Karpas-422 (cell line): ENCODE measurements at regions not wholly inside any gene's neighbourhood (a gene's known extent, or its start where the extent isn't known, plus 50 kb on each side); places are given as distances from the start of the nearest gene placed in this dataset. TPM values are rescaled to one million over a fixed set of nuclear protein-coding genes. Genes with fewer than 3 reads are reported as not detected.

ENCODE experiments used
- DNase-seq: peaks from one replicate; pipeline ENCODE4 v3.0.0-alpha.2; 2015
- H2AFZ ChIP-seq: fragments of 200-600 bp; sonication (generic); 2 replicates; pipeline ENCODE4 v1.6.1; 2014; ENCODE audit warnings: antibody characterized with exemption, low read length, mixed read lengths
- H3K27ac ChIP-seq: fragments of 200-600 bp; sonication (generic); 2 replicates; pipeline ENCODE4 v1.5.1; 2014; ENCODE audit warnings: mild to moderate bottlenecking, low read length, moderate library complexity
- H3K27me3 ChIP-seq: fragments of 200-600 bp; sonication (generic); 2 replicates; pipeline ENCODE4 v1.6.1; 2014; ENCODE audit warnings: low read length, mixed read lengths
- H3K36me3 ChIP-seq: fragments of 200-600 bp; sonication (generic); 2 replicates; pipeline ENCODE4 v1.6.1; 2014; ENCODE audit warnings: low read length, mixed read lengths; ENCODE audit not compliant: insufficient read depth
- H3K4me1 ChIP-seq: fragments of 200-600 bp; sonication (generic); 2 replicates; pipeline ENCODE4 v1.6.1; 2014; ENCODE audit warnings: mild to moderate bottlenecking, low read length, mixed read lengths
- H3K4me2 ChIP-seq: fragments of 200-600 bp; sonication (generic); 2 replicates; pipeline ENCODE4 v1.6.1; 2014; ENCODE audit warnings: low read length, low read depth, mild to moderate bottlenecking; ENCODE audit not compliant: poor library complexity, severe bottlenecking
- H3K4me3 ChIP-seq: fragments of 200-600 bp; sonication (generic); 2 replicates; pipeline ENCODE4 v1.5.1; 2014; ENCODE audit warnings: mild to moderate bottlenecking, antibody characterized with exemption, low read length, mixed read lengths
- H3K79me2 ChIP-seq: fragments of 200-600 bp; sonication (generic); 2 replicates; pipeline ENCODE4 v1.6.1; 2014; ENCODE audit warnings: mild to moderate bottlenecking, low read length, mixed read lengths
- H3K9ac ChIP-seq: fragments of 200-600 bp; sonication (generic); 2 replicates; pipeline ENCODE4 v1.6.0; 2014; ENCODE audit warnings: low read length
- H3K9me2 ChIP-seq: fragments of 200-600 bp; sonication (generic), shearing (Covaris generic); replicated peaks from 2 replicates; pipeline ENCODE4 v1.6.0; 2014; ENCODE audit warnings: mild to moderate bottlenecking, low read length, moderate library complexity; ENCODE audit not compliant: insufficient read depth
- H3K9me3 ChIP-seq: fragments of 300-700, 200-600 bp; sonication (generic); 2 replicates; pipeline ENCODE4 v1.6.1; 2014; ENCODE audit warnings: low read length, mixed read lengths
- H4K20me1 ChIP-seq: fragments of 200-600 bp; sonication (generic); 2 replicates; pipeline ENCODE4 v1.6.1; 2014; ENCODE audit warnings: mild to moderate bottlenecking, antibody characterized with exemption, low read length, low read depth; ENCODE audit not compliant: insufficient read depth
- small RNA-seq: library from RNA; depleted of rRNA; stranded (forward); fragments of <200 nt; gene quantifications from one replicate; pipeline ENCODE3, GENCODE V24; 2014

DNA sequence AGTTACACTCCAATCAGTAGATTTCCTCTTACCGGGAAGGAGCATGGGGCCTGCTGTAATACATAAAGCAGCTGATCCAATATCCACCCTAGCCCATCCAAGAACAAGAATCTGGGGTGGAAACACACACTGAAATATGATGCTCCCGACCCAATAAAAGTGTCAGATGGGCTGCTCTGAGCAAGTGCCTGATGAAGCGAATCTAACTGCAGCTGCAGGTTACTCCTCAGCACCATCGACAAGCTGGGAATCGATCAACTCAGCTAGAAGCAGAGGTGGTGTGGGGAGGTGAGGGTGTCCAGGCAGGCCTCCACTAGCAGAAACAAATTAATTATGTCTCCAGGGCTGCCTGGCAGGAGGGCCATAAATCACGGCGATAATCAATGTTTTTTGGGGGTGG lies 64.0 kb upstream of the WSCD2 start:
- no peak for DNase-seq
- H3K9ac ChIP-seq, result no peak overlapping the region
- no peak overlapping the region for H3K4me3 ChIP-seq
- H2AFZ ChIP-seq, result no peak overlapping the region
- no peak overlapping the region for H3K27ac ChIP-seq
- no peaks in the 10 kb centered on the region for H3K4me1 ChIP-seq
- no peaks in the 10 kb centered on the region for H3K36me3 ChIP-seq
- H4K20me1 ChIP-seq, result no peaks in the 10 kb centered on the region
- no peak overlapping the region for H3K4me2 ChIP-seq
- no peaks in the 10 kb centered on the region for H3K9me3 ChIP-seq
- no peaks in the 10 kb centered on the region for H3K79me2 ChIP-seq
- H3K9me2 ChIP-seq, result no peaks in the 10 kb centered on the region
- no peaks in the 10 kb centered on the region for H3K27me3 ChIP-seq

DNA sequence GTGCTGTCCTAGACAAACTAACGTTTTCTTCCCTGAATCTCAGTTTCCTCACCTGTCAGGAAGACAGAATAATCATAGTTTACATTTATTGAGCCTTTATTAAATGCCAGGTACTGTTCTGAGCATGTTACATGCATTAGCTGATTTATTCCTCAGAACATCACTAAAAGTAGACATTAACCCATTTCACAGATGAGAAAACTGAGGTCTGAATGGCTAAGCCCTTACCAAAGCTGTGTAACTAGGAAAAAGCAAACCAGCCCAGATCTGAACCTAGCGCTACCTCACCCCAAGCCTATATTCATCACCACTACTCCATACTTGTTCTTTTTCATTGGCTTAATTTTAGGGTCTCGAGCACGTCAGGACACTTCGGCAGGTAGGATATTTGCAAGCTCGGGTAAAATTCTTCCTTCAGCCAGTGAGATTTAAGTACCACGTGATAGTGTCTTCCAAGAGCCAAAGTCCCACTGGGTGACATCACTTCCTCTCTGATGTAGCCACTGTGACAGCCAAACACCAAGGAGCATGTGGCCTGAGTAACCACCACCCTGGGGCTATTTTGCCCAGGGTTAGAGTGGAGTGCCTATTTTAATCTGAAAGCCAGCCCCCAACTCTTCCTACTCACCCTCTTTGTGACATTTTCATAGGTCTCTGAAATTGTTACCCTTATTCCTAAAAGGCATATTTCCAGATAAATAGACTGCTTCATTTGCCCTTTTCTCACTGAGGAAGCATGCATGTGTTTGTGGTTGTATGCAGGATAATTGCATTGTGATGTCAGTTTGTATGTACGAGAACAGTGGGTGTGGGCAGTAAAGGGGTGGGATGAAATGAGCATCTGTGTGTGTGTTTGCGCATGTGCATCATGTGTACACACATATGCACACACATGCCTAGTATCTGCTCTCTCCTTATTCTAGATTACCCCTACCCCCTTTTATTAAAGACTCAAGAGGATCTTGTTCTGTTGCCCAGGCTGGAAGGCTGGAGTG lies 62.2 kb upstream of the WSCD2 start:
- Histone ChIP-seq H3K4me3 (no peak overlapping the region), H3K79me2 (no peaks in the 10 kb centered on the region), H2AFZ (no peak overlapping the region), H3K27me3 (no peaks in the 10 kb centered on the region), H3K9ac (no peak overlapping the region), H3K9me2 (no peaks in the 10 kb centered on the region), H3K9me3 (no peaks in the 10 kb centered on the region), H3K4me2 (no peak overlapping the region), H4K20me1 (no peaks in the 10 kb centered on the region), H3K27ac (no peak overlapping the region), H3K36me3 (no peaks in the 10 kb centered on the region), H3K4me1 (no peaks in the 10 kb centered on the region)
- no peak for DNase-seq

DNA sequence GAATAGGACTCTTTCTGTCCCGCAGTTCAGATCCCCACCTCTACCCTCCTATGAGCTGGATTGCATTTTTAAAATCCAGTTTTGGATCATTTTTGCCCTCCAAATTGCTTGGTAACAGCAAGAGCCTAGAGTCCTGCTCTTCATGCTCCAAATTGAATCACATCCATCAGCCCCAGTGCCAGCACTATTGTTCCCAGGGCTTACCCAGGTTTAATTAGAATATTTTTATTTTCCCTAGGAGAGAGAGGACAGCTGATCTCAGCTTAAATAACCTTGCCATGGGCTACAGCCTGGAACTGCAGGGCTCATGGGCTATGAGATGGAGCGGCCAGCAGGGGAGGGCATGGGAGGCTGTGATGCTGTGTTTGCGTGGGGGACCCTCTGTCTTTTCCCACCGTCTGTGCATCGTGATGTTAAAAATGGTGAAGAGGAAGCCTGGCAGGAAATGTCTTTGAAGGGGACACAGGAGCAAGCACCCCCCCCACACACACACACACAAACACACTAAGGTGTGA lies 59.4 kb upstream of the WSCD2 start:
- Histone ChIP-seq H3K27me3 (no peaks in the 10 kb centered on the region), H2AFZ (no peak overlapping the region), H3K79me2 (no peaks in the 10 kb centered on the region), H4K20me1 (no peaks in the 10 kb centered on the region), H3K4me2 (no peak overlapping the region), H3K36me3 (no peaks in the 10 kb centered on the region), H3K9me3 (no peaks in the 10 kb centered on the region), H3K27ac (no peak overlapping the region), H3K9me2 (no peaks in the 10 kb centered on the region), H3K9ac (no peak overlapping the region), H3K4me1 (no peaks in the 10 kb centered on the region), H3K4me3 (no peak overlapping the region)
- DNase-seq, result no peak

DNA sequence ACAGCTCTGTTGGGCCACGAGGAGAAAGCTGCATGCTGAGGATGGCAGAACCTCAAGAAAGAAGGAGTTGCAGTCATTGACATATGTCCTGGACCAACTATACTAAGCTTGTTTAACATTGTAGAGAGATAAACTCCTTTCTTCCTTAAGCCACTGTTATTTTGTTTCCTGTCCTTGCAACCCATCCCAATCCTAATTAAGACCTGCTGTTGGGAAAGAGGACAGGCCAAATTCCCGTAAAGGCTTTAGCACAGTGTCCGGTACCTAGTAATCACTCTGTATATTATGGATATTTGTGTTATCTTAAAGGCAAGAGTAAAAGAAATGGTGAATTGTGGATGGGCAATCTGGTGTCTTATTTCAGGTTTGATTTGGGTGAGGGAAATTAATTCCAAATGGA lies 53.5 kb upstream of the WSCD2 start:
- DNase-seq, result no peak
- Histone ChIP-seq H3K27ac (no peak overlapping the region), H4K20me1 (no peaks in the 10 kb centered on the region), H3K36me3 (no peaks in the 10 kb centered on the region), H3K9me2 (no peaks in the 10 kb centered on the region), H2AFZ (no peak overlapping the region), H3K4me3 (no peak overlapping the region), H3K9ac (no peak overlapping the region), H3K9me3 (no peaks in the 10 kb centered on the region), H3K4me1 (no peaks in the 10 kb centered on the region), H3K27me3 (no peaks in the 10 kb centered on the region), H3K4me2 (no peak overlapping the region), H3K79me2 (no peaks in the 10 kb centered on the region)

DNA sequence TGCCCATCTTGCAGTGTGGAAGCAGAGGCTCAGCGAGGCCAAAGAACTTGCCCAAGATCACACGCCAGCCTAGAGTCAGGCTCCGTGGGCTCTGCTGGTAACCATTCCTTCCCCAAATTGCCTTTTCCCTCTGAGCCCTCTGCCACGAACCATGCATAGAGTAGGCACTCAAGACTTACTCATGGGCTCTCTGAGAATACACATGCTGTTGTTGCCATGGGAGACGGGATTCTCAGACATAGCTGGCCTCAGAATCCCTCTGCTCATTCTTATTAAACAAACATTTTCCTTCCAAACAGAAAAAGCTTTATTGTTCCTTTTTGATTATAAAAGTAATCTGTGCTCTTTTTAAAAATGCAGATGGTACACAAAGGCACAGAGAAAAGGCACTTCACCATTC lies 52.5 kb upstream of the WSCD2 start:
- no peaks in the 10 kb centered on the region for H3K27me3 ChIP-seq
- H3K4me2 ChIP-seq, result no peak overlapping the region
- no peaks in the 10 kb centered on the region for H4K20me1 ChIP-seq
- no peak for DNase-seq
- H2AFZ ChIP-seq, result no peak overlapping the region
- H3K36me3 ChIP-seq, result no peaks in the 10 kb centered on the region
- H3K9me2 ChIP-seq, result no peaks in the 10 kb centered on the region
- H3K4me3 ChIP-seq, result no peak overlapping the region
- no peaks in the 10 kb centered on the region for H3K79me2 ChIP-seq
- no peaks in the 10 kb centered on the region for H3K9me3 ChIP-seq
- no peaks in the 10 kb centered on the region for H3K4me1 ChIP-seq
- no peak overlapping the region for H3K27ac ChIP-seq
- no peak overlapping the region for H3K9ac ChIP-seq

DNA sequence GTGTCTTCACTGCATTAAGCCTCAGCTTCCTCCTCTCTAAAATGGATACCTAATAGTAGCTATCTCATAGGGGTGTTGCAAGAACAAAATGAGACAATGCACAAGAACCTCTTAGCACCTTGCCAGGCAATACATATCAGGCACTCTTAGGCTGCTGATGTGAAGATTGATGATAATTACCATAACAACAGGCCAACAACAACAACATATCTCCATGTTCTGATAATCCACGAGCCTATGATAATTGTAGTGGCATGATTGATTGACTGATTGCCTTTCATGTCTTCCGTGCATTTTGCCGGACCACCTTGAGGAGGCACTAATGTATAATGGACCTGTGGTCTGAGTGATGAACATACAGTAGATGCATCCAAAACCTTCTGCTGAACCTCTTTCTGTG lies 50.7 kb upstream of the WSCD2 start:
- H4K20me1 ChIP-seq, result no peaks in the 10 kb centered on the region
- H3K27ac ChIP-seq, result no peak overlapping the region
- H3K9ac ChIP-seq, result no peak overlapping the region
- H3K9me2 ChIP-seq, result no peaks in the 10 kb centered on the region
- no peak for DNase-seq
- H3K36me3 ChIP-seq, result no peaks in the 10 kb centered on the region
- no peaks in the 10 kb centered on the region for H3K79me2 ChIP-seq
- no peak overlapping the region for H2AFZ ChIP-seq
- no peaks in the 10 kb centered on the region for H3K9me3 ChIP-seq
- no peaks in the 10 kb centered on the region for H3K27me3 ChIP-seq
- no peak overlapping the region for H3K4me3 ChIP-seq
- no peak overlapping the region for H3K4me2 ChIP-seq
- H3K4me1 ChIP-seq, result no peaks in the 10 kb centered on the region

Small RNAs in the stretch of these regions (small RNA-seq; reads per million reads assigned to genes)
- gene AC126177.5, result not detected
